HepG2 (cell line): ENCODE measurements at regions not wholly inside any gene's neighbourhood (a gene's known extent, or its start where the extent isn't known, plus 50 kb on each side); places are given as distances from the start of the nearest gene placed in this dataset.

ENCODE experiments used
- ATAC-seq: fragments of 200-7000 bp; cut with Tn5 transposase; 3 replicates; pipeline ENCODE4 v1.9.1; 2020; ENCODE audit warnings: mild to moderate bottlenecking, moderate library complexity
- BruUV-seq: library from RNA; stranded (reverse); fragments of 400-500 nt; replicated peaks from 2 replicates; lab custom pipeline; 2021; lab: Mats Ljungman, UMichigan
- CTCF ChIA-PET: fragments of 300-600 bp; formaldehyde crosslinking; extraction: SDS; loops from one replicate; lab custom pipeline; 2021; ENCODE audit warnings: low total read pairs, inconsistent platforms, low intra/inter-chr PET ratio; lab: Yijun Ruan, JAX
- POLR2A ChIA-PET: fragments of 350-600 bp; sonication (Branson Sonifier 250); formaldehyde crosslinking; loops from one replicate; lab custom pipeline; 2020; ENCODE audit warnings: antibody characterized with exemption, inconsistent platforms; lab: Yijun Ruan, JAX
- DNase-seq: peaks from one replicate; pipeline ENCODE4 v3.0.0-alpha.2; 2015; ENCODE audit warnings: low spot score
- FAIRE-seq: peaks from 3 replicates; lab custom pipeline; 2011; peaks lifted over from hg19 to GRCh38; lab: Jason Lieb, UNC
- H2AFZ ChIP-seq: one replicate; pipeline ENCODE4 v1.6.1; 2011; ENCODE audit warnings: low read length, inconsistent platforms
- H3K27ac ChIP-seq: fragments of 300-600 bp; 3 replicates; pipeline ENCODE4 v1.8.0; 2011; ENCODE audit warnings: mixed run types, mild to moderate bottlenecking, mixed read lengths, low read length, inconsistent platforms; ENCODE audit not compliant: insufficient read depth; ENCODE audit errors: extremely low read length
- H3K27me3 ChIP-seq, 2 experiments: fragments of 200-600 bp in 1 of 2; 2 replicates in 1 of 2; 3 replicates in 1 of 2; pipeline versions ENCODE4 v1.6.0 to v1.8.0; 2011; ENCODE audit warnings: low read length in 2 of 2, mild to moderate bottlenecking in 2 of 2, moderate library complexity in 2 of 2, inconsistent platforms in 1 of 2; ENCODE audit not compliant: insufficient read depth in 2 of 2, control insufficient read depth in 1 of 2
- H3K36me3 ChIP-seq, 2 experiments: fragments of 200-600 bp in 1 of 2; replicated peaks in 1 of 2; 2 replicates in 1 of 2; 3 replicates in 1 of 2; pipeline versions ENCODE4 v1.5.1 to v1.8.0; 2011; ENCODE audit warnings: low read length in 2 of 2, inconsistent platforms in 1 of 2; ENCODE audit not compliant: insufficient read depth in 2 of 2, control insufficient read depth in 1 of 2
- H3K4me1 ChIP-seq: 2 replicates; pipeline ENCODE4 v1.5.1; 2012; ENCODE audit warnings: low read length, inconsistent platforms; ENCODE audit not compliant: insufficient read depth
- H3K4me2 ChIP-seq: 2 replicates; pipeline ENCODE4 v1.6.0; 2011; ENCODE audit warnings: low read depth, low read length, inconsistent platforms
- H3K4me3 ChIP-seq, 3 experiments: fragments of 200-600 bp in 1 of 3; sonication (generic), shearing (Covaris generic) in 1 of 3; replicated peaks in 1 of 3; 2 replicates each; pipeline ENCODE4 v1.5.1; 2011 to 2016; ENCODE audit warnings: low read length in 3 of 3, inconsistent platforms in 2 of 3, low read depth in 2 of 3, mild to moderate bottlenecking in 2 of 3, control low read depth in 1 of 3, mixed read lengths in 1 of 3; ENCODE audit not compliant: insufficient read depth in 1 of 3
- H3K79me2 ChIP-seq: one replicate; pipeline ENCODE4 v1.6.1; 2011; ENCODE audit warnings: low read length, inconsistent platforms; ENCODE audit not compliant: insufficient read depth
- H3K9ac ChIP-seq: 2 replicates; pipeline ENCODE4 v1.6.0; 2011; ENCODE audit warnings: mild to moderate bottlenecking, low read depth, low read length, inconsistent platforms; ENCODE audit not compliant: insufficient read depth
- H3K9me3 ChIP-seq: 2 replicates; pipeline ENCODE4 v1.5.1; 2012; ENCODE audit warnings: mild to moderate bottlenecking, low read length
- H4K20me1 ChIP-seq: 2 replicates; pipeline ENCODE4 v1.6.0; 2011; ENCODE audit warnings: inconsistent platforms, mild to moderate bottlenecking, low read length, moderate library complexity; ENCODE audit not compliant: insufficient read depth
- DPF2 ChIP-seq: sonication (generic); formaldehyde crosslinking; IDR thresholded peaks from 2 replicates; pipeline ENCODE4 v1.4.0; 2020; ENCODE audit warnings: mild to moderate bottlenecking, low read depth, missing genetic modification reagents, borderline replicate concordance
- GPN1 ChIP-seq: sonication (generic); formaldehyde crosslinking; IDR thresholded peaks from 2 replicates; pipeline ENCODE4 v1.5.1; 2020; ENCODE audit warnings: missing genetic modification reagents, borderline replicate concordance
- MED13 ChIP-seq: sonication (generic); formaldehyde crosslinking; IDR thresholded peaks from 2 replicates; pipeline ENCODE4 v1.5.0; 2020; ENCODE audit warnings: missing genetic modification reagents
- NFIB ChIP-seq: sonication (generic); formaldehyde crosslinking; IDR thresholded peaks from 2 replicates; pipeline ENCODE4 v1.9.0; 2021; ENCODE audit warnings: missing genetic modification reagents, mild to moderate bottlenecking, borderline replicate concordance
- NFKBIZ ChIP-seq: IDR thresholded peaks from 2 replicates; pipeline ENCODE4 v1.6.1; 2018; ENCODE audit warnings: missing genetic modification reagents, missing compliant biosample characterization
- REST ChIP-seq, 2 experiments: IDR thresholded peaks; 2 replicates each; pipeline ENCODE4 v1.6.1; 2011 to 2012; ENCODE audit warnings: low read length in 2 of 2, borderline replicate concordance in 1 of 2, low read depth in 1 of 2, mild to moderate bottlenecking in 1 of 2, moderate library complexity in 1 of 2
- WIZ ChIP-seq: sonication (generic); formaldehyde crosslinking; IDR thresholded peaks from 2 replicates; pipeline ENCODE4 v1.5.1; 2020; ENCODE audit warnings: mild to moderate bottlenecking, missing genetic modification reagents
- ZNF616 ChIP-seq: sonication (generic); formaldehyde crosslinking; IDR thresholded peaks from 2 replicates; pipeline ENCODE4 v1.5.0; 2020; ENCODE audit warnings: low read depth, mild to moderate bottlenecking, missing genetic modification reagents
- WGBS: methylation state at CpG from one replicate; pipeline ENCODE4 v1.1.6; 2017; ENCODE audit warnings: low lambda C conversion rate; 5-methylcytosine and 5-hydroxymethylcytosine counted together
- in situ Hi-C: cut with HindIII; loops from 2 replicates; pipeline ENCODE4 v1.10.0; 2017; ENCODE audit warnings: low pct_unique_long_range_greater_than_20kb; ENCODE audit not compliant: extremely low pct_ligation_motif_present
- intact Hi-C: fragments of 100-400 bp; cut with micrococcal nuclease; formaldehyde crosslinking; loops from one replicate; pipeline ENCODE4 v1.10.0; 2022; ENCODE audit not compliant: unreplicated experiment

GRCh38 chr18:75544496-75544895 is 117.0 kb upstream of the SMIM21 start (continued):
- TF ChIP-seq REST (IDR thresholded peaks at IDR 0.05; ENCODE audit: borderline replicate concordance in 1 of 2, low read depth in 1 of 2, low read length in 2 of 2): no peak
- no peak for TF ChIP-seq NFIB (CRISPR knock-in tag)
- TF ChIP-seq, all 625 proteins: peak for 0

GRCh38 chr18:75544051-75544481 is 116.6 kb upstream of the SMIM21 start:
- H4K20me1 ChIP-seq: no peaks in the 10 kb centered on the region
- H2AFZ ChIP-seq: no peak overlapping the region
- H3K27me3 ChIP-seq: peaks cover 0 to 4% of the 10 kb centered on the region in 2 experiments; a peak in 1 of 5 replicates
- H3K4me1 ChIP-seq: no peaks in the 10 kb centered on the region
- no peak overlapping the region for H3K4me3 ChIP-seq
- ChIA-PET CTCF (no interaction called here), POLR2A (no interaction called here)
- DNase-seq: no peak
- no peaks in the 10 kb centered on the region for H3K9me3 ChIP-seq
- H3K9ac ChIP-seq: no peak overlapping the region
- in situ Hi-C loops (no loop called here), intact Hi-C loops (no loop called here)
- no peaks in the 10 kb centered on the region for H3K36me3 ChIP-seq
- no peak overlapping the region for H3K27ac ChIP-seq
- H3K79me2 ChIP-seq: no peaks in the 10 kb centered on the region
- TF ChIP-seq NFKBIZ (no peak), DPF2 (CRISPR knock-in tag) (no peak), WIZ (CRISPR knock-in tag) (no peak), ZNF616 (CRISPR knock-in tag) (no peak), GPN1 (CRISPR knock-in tag) (no peak), MED13 (no peak)
- no TSS peak for BruUV-seq
- WGBS: 4% methylated on average over 10 of the region's 10 CpGs
- ATAC-seq: no peak
- no peak for FAIRE-seq
- H3K4me2 ChIP-seq: no peak overlapping the region
